ENCODE measurements at regions not wholly inside any gene's neighbourhood (a gene's known extent, or its start where the extent isn't known, plus 50 kb on each side); places are given as distances from the start of the nearest gene placed in this dataset.

DNA sequence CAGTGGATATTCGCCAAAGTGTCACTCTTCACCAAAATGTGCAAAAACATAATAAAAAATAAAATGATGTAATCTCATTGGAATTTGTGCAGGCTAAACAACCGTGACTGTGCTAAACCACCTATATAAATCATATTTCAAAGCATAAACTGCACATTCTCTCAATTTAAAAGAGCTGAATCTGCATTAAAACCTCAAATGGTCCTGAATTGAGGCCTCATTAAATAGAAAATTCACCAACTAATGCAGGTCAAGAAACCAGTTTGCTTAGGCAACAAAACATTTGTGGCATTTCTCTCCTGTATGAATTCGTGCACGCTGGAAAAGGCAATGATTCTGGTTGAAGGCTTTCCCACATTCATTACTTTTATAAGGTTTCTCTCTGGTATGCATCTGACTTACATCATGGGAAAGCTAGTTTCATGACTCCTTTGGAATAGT is 80.1 kb upstream of the IFNG-AS1 start:
- no peak for DNase-seq (ENCODE audit: low spot score)

DNA sequence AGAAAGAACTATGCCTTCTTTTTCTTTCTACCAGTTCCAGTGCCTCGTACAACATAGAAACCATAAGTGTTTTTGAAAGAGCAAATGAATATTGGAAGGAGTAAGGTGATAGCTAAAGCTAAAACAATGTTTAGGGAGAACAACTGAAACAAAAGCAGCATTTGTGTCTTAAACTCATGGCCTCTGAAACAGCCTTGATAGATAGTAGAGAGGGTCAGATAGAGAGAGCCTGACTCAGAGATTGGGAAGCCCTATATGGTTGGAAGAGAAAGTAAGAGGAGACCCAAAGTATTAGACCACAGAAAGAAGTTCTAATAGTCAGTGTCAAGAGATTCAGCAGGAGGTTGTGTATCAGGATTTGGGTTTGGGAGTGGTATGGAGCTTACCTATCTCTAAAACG is 79.6 kb upstream of the IFNG-AS1 start:
- no peak for DNase-seq (ENCODE audit: low spot score)

DNA sequence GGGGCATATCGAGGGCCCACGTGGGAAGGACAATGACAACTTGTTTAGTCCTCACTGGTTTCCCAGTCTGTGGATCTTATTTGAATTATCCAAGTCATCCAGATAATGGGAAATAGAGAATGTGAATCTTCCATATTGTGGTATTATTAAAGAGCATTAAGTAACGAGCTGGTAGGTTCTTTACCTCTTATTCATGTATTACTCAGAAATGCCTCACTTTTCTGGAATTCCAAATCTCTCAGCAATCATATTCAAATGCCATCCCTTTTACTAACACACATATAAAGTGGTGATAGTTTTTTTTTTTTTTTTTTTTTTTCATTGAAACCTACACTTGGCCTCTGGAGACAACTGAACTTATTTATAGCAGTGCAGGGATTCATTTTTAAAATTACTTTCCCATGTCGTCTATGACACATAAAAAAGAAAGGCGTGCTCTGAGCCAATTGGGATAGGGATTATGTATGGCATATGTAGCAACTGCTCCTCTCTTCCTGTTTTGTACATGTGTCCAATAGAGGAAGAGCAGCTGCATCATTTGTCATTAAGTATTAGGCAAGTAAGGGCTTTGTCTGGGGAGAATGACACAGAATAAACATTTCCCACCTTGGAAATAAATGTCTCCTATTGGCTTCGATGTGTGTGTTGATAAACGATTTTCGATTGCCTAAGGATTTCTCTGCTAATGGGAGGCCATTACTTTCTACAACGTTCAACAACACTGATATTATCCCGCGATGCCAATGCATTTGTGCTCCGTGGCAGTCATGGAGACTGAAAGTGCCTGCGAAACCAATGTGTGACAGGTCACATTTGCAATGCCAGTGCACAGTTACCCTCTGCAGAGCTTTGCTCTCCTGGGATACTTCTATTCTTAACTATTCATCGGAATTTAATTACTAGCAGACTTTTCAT is 78.6 kb upstream of the IFNG-AS1 start:
- DNase-seq (ENCODE audit: low spot score), result no peak

DNA sequence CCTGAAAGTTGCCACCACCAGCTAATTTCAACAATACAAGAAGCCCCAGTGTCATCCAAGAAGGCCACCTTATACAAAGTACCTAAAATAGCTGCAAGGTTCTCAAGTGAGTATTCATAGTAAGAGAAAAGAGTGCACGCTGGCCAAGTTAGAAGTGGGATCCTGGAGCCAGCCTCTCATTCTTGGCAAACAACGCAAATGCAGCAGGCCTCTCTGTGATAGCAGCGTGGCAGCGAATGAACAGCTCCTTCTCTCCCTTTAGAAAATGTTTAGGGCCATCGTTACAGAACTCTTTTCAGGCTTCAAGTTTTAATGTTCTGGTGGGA is 78.0 kb upstream of the IFNG-AS1 start:
- no peak for DNase-seq (ENCODE audit: low spot score)

DNA sequence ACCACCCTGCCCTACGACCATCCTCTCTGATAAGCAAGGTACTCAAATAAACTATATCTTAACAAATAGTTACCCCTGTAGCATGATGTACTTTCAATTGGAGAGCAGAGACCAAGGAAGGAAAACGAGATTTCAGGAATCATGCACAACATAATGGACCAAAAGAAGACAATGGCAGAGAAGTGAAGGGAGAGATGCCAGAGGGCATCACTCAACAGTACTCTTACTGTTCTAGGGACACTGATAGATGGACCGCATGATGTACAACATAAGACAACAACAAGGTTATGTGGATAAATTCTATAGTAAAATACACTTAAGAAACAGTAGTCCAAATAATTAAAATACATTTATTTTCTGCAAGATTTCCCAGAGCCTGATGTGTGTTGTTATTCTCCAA is 77.5 kb upstream of the IFNG-AS1 start:
- DNase-seq (ENCODE audit: low spot score), result no peak

DNA sequence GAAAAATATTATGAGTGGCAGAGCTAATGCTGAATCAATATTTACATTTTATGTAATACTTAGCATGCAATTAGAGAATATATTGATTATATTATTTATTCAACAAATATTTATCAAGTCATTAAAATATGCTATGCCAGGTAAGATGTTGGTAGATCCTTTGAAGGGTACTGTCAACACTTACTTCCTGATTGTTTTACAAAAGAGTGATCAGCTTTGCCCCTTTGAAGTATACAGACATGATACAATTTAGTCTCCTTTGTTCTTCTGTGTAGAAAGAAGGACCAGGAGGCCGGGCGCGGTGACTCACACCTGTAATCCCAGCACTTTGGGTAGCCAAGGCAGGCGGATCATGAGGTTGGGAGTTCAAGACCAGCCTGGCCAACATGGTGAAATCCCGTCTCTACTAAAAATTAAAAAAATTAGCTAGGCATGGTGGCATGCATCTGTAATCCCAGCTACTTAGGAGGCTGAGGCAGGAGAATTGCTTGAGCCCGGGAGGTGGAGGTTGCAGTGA is 73.9 kb upstream of the IFNG-AS1 start:
- DNase-seq (ENCODE audit: low spot score), result no peak

DNA sequence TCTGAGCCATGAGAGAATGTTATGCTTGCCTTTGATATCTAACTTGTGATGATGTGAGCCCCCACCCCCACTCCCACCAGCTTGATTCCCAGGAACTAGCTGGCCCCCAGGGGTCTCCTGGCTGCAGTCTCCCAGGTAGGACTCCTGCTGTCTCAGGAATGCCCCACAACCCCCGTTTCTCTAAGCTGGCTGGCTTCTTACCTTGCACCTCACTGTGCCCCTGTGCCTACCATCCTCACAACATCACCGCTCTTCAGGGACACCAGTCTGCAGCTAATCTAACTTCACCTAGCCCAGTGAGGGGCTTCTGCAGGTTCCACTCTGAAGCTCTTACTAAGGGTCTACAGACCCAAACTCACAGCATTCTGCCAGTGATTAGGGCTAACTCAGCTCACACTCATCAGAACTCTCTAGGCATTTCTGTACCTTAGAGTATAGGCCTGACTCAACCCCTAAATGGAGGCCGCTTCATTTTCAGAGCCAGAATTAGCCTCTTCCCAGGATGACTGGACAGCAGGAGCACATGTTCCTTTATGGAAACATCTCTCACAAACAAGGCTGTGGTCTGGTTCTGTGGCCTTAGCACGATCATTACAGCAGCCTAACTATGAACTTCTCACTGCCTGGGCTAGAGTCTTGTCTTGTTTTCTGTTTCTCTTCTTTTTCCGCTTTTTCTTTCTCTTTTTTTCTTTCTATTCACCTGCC is 72.8 kb upstream of the IFNG-AS1 start:
- DNase-seq (ENCODE audit: low spot score), result no peak

DNA sequence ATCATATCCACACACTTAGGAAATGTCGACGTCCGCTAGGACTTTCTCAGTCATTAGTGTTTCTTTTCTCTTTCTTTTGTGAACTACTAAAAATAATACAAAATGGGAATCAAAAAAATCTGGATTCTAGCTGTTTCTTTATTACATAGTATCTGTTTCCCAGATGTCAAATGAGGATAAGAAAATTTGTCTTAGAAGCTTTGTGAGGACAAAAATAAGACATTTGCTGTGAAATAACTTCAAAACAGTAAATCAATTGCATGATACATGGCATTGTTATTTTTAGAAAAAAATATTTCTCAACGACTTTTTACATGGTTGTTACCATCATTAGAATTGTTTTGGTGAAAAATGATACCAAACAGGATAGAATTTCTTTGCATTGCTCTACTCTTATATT is 71.4 kb upstream of the IFNG-AS1 start:
- no peak for DNase-seq (ENCODE audit: low spot score)

DNA sequence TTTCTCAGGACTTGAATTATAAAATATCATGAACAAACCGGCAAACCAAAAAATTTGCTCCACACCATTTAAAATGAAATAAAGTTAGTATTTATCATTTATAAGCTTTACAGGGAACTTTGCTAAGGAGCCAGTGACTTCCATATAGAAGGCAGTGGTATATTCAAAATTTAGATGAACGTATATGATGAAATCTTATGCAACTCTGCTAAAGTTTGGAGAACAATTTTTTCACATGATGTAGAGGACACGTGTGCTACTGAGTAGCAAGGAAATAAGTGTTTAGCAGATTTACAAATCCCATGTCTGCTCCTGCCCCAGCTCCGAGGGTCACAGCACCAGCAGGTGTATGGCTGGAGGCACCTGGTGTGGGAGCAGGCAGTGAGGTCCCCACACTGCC is 70.8 kb upstream of the IFNG-AS1 start:
- no peak for DNase-seq (ENCODE audit: low spot score)

DNA sequence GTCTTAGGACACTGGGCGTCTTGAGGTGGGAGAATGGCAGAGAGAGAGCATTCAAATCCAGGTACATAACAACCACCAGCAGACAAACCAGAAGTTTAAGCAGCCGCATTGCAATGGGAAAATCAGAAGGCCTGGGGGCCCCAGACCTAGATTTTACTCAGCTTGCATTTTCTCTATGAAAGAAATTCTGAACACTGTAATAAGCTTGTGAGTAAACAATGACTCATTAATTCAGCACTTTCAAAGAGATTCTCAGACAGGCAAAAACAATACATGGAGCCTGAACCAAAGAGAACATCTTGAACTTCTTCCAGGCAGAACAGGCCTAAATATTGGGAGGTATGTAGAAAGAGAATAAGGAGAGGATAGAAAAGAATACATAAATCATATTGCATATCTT is 69.8 kb upstream of the IFNG-AS1 start:
- no peak for DNase-seq (ENCODE audit: low spot score)

DNA sequence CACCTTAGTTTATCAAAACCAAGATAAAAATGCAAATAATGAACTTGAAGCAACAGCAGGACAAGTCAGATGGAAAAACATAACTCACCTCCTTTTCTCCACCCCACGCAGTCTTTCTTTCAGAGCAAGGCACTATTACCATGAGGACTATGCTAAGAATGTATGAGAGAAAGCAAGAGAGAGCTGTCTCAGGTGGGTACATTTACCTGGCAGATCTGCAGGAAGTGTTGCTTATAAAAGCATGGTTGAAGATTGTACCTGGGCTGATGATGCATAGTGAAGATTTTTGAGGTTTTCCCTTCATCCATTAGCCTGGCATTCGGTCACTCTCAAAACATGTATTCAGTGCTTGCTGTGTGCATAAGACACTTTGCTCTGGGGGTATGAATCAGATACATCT is 68.8 kb upstream of the IFNG-AS1 start:
- DNase-seq (ENCODE audit: low spot score), result no peak

DNA sequence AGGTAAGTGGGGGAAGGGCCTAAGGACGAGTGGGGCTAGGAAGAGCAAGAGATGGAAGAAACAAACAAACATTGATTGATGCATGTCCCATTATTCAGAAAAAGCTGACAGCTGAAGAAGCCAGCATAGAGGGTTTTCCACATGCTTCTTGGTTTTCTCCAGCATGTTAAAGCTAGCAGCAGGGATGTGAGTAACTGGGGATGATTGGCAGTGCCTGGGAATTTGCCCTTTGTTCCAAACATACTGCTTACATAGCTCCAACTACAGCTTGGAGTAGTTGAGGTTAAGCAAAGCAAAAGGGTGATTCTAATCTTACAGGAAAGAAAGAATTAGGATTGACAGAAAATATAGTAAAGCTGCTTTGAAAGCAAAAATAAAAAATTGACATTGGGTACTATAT is 68.0 kb upstream of the IFNG-AS1 start:
- no peak for DNase-seq (ENCODE audit: low spot score)

DNA sequence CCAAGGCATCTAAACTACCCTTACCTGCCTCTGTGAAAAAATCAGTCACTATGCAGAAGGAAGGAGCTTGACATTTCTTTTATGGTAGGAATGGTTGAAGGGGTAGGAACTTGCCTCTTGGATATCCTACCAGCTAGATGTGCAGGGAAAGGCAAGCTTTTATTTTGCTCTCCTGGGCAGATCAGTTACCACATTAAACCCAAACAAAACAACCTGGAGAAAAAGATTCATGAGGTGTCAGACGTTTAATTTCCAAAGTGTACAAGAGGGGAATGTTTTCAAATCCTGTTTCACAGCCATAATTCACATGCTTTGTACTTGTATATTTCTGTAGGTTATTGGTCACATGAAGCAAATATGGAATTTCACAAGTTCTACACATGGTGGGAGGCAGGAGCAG is 67.0 kb upstream of the IFNG-AS1 start:
- DNase-seq (ENCODE audit: low spot score), result no peak

DNA sequence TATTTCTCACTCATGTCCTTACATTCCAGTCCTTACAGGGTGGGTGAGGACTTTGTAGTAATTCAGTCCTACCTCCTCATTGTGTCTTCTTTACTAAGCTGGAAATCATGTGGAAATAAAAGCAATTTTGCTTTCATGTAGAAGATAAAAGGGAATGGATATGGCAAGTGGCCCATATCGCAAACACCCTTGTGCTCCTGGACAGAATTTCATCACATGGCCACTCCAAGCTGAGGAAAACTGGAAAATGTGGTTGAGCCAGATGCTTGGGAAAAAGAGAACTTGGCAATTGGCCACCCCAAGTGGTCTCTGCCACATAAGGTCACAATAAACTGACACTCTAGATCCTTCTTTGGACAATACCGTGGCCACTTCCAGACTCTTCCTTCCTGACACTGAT is 64.2 kb upstream of the IFNG-AS1 start:
- no peak for DNase-seq (ENCODE audit: low spot score)

DNA sequence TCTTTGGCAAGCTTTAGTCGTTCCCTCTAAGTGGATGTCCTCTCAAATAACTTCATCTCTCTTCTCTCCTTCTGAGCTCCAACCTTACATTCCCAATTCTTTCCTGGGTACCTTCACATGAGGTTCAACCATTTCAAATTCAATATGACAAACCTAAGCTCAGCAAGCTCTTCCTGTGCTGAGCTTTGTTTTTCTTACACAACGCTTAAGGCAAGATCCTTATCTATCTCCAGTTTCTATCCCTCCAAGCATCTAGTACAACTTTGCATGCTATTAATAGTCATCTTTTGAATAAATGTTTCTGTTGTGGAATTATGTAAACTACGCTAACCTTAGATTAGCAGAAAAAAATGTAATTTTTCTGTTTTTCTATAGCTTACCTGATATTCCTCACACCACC is 63.7 kb upstream of the IFNG-AS1 start:
- DNase-seq (ENCODE audit: low spot score), result no peak

DNA sequence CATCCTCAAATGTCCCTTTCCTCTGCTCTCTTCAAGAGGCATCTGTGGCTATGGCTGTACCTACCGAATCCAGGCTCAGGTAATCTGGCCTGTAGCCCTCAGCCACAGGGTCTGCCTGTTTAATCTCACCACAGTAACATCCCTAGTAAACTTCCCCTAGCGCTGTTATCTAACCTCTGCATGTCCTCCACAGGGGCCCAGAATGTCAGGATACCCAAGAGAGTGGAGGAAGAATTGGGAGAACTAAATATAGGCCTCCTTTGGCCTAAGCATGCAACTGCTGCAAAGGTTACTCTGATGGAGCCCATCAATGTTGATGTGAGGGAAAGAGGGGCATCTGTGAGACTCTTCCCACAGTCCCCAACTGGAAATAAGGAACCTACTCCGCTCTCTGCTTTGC is 63.2 kb upstream of the IFNG-AS1 start:
- DNase-seq (ENCODE audit: low spot score), result no peak

DNA sequence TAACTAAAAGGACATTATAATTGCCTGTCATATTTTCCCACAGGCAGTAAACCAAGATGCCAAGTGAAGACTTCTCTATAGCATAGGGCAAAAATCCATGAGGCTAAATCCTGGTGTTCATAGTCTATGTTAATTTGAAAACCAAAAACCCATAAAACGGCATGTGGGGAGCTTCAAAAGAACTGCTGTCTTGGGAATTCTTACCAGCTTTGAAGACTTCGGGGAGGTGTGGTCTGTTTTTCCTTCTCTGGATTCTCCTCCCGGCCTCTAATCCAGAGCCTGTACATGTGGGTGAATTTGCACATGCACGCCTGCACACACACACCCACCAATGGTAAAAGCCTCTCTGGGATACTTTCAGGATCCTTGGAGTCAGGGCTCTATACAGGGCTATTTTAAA is 61.9 kb upstream of the IFNG-AS1 start:
- no peak for DNase-seq (ENCODE audit: low spot score)

DNA sequence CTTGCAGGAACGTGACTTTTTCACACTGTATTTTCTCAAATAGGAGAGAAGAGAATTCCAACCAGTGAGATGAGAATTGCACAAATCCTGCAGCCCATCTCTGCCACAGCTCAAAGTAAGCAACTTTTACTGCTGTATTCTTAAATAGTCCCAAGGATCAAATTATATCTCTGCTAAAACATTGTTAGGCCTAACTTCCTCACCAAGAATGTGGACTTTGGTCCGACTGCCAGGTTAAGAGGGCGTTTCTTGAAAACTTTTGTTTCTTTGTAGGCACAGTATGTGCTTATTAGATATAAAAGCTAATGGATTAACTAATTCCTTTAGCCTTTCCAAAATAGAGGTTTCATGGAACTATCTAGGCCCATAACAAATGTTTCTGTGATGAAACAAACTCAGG is 61.4 kb upstream of the IFNG-AS1 start:
- no peak for DNase-seq (ENCODE audit: low spot score)

DNA sequence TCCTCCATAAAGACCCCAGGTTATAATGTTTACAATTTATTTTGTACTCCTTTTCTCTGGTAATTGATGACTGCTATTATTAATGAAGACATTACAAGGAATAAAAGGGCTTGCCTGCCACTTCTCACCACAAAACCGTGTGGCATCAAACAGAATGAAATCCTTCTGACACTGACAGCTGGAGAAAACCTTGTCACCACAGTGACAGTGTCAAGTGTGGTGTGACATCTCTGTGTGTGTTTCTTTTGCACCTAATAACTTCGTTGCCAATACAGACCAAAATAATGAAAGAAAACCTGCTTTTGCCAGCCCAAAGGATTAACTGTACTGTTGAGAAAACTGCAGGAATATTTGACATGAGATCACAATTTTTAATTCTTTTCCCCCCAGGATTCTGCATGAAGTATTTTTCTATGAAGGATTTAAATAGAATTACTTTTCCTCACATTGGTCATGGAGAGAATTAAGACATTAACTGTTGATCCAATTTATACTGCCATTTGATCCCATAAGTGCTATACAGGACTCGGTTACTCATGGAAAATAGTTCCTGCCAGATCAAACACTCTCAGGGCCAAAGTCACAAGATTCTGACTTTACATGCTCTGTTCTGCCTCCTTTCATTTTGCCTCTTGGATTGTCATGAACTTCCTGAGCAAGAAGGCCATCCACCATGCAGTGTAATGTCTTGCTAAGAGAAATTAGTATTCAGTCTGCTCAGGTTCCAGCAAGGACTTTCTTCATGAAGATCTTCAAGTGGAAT is 60.4 kb upstream of the IFNG-AS1 start:
- no peak for DNase-seq (ENCODE audit: low spot score)

DNA sequence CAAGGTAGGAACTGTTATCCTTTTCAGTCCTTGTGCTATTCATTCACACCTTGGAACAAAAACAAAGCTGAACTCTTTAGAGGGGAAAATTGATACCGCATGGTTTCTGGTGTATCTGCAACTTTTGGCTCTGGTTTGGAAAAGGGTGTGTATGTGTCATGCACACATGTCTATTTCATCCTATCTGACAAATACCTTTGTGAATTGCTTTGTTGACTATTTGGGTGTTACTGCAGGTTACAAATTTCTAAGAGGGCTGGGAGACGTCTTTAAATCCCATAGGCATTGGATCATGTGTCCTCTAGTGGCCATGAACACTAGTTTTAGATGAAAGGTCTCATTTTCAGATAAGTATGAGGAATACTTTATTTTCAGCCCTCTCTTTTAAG is 59.9 kb upstream of the IFNG-AS1 start:
- no peak for DNase-seq (ENCODE audit: low spot score)

DNA sequence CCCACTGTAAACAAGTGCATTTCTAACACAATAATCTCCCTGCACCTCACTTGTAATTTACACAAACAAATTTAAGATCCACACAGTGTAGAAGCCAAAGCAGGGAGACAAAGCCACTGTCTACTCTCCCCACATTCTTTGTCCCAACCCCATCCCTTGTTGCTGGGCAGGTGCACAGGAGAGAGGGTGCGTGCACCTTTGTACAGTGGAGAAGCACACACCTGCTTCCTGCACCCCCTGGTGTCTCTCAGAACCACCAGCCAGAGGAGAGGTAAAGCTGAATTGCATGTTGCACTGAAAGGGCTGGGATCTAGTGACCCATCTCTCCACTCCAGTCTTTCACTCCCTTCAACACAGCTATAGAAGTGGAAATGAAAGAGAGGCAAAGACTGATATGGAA is 51.4 kb upstream of the IFNG-AS1 start:
- DNase-seq (ENCODE audit: low spot score), result no peak

Measured in SK-N-DZ (cell line).